HL-60 (cell line): ENCODE measurements at regions not wholly inside any gene's neighbourhood (a gene's known extent, or its start where the extent isn't known, plus 50 kb on each side); places are given as distances from the start of the nearest gene placed in this dataset.
A peak's percentile ranks its signal among the peaks of the same experiment; 100 is the strongest.
"Not testable (repeated sequence)": the region's sequence is repeated elsewhere in the genome, so short reads cannot be mapped to it uniquely, and the experiment has no call there.

Source experiments
- DNase-seq, 2 experiments: peaks; one replicate each; pipeline ENCODE4 v3.0.0-alpha.2; 2010 to 2020; ENCODE audit warnings: low read depth in 1 of 2, low spot score in 1 of 2
- H3K27ac ChIP-seq: fragments of 250-450 bp; sonication (Bioruptor Pico); replicated peaks from 2 replicates; pipeline ENCODE4 v1.5.1; 2020; ENCODE audit warnings: mild to moderate bottlenecking, moderate library complexity
- H3K27me3 ChIP-seq: fragments of 250-450 bp; sonication (Bioruptor Pico); 2 replicates; pipeline ENCODE4 v1.5.1; 2021; ENCODE audit warnings: mild to moderate bottlenecking, moderate library complexity; ENCODE audit not compliant: insufficient read depth, poor library complexity, severe bottlenecking
- H3K4me3 ChIP-seq: replicated peaks from 2 replicates; pipeline ENCODE4 v1.5.1; 2011; ENCODE audit warnings: mild to moderate bottlenecking, control low read depth, low read length; ENCODE audit not compliant: insufficient read depth
- CTCF ChIP-seq: IDR thresholded peaks from one replicate; pipeline ENCODE4 v1.5.1; 2011; ENCODE audit warnings: low read length, control low read depth, inconsistent platforms; ENCODE audit not compliant: insufficient read depth
- GABPA ChIP-seq: IDR thresholded peaks from 2 replicates; pipeline ENCODE4 v1.6.1; 2012; ENCODE audit warnings: low read depth
- POLR2AphosphoS5 ChIP-seq: IDR thresholded peaks from 2 replicates; pipeline ENCODE4 v1.6.1; 2012; ENCODE audit warnings: low read depth
- REST ChIP-seq: IDR thresholded peaks from 2 replicates; pipeline ENCODE4 v1.6.1; 2012; ENCODE audit warnings: low read depth; ENCODE audit not compliant: insufficient replicate concordance
- SPI1 ChIP-seq: IDR thresholded peaks from 2 replicates; pipeline ENCODE4 v1.6.1; 2012; ENCODE audit warnings: low read depth, mild to moderate bottlenecking, borderline replicate concordance

- H3K27me3 ChIP-seq, result no peaks in the 10 kb centered on the region
- TF ChIP-seq SPI1 (no peak), GABPA (no peak), REST (no peak), CTCF (no peak), POLR2AphosphoS5 (no peak)
- DNase-seq, result no peak
- no peak overlapping the region for H3K27ac ChIP-seq
- H3K4me3 ChIP-seq, result no peak overlapping the region
Observed at GRCh38 chr7:35865287-35865686, 64.4 kb downstream of the SEPTIN7 start.

- Histone ChIP-seq H3K27ac (no peak overlapping the region), H3K27me3 (no peaks in the 10 kb centered on the region), H3K4me3 (no peak overlapping the region)
- no peak for TF ChIP-seq SPI1
- no peak for TF ChIP-seq GABPA
- TF ChIP-seq REST, result no peak
- TF ChIP-seq CTCF, result no peak
- TF ChIP-seq POLR2AphosphoS5, result no peak
- DNase-seq, result no peak
Observed at GRCh38 chr7:35866186-35866585, 65.3 kb downstream of the SEPTIN7 start.

GRCh38 chr7:35869117-35869516 lies 68.3 kb downstream of the SEPTIN7 start:
- not testable (repeated sequence) for H3K27me3 ChIP-seq, H3K27ac ChIP-seq, H3K4me3 ChIP-seq, DNase-seq
- peak; percentile 67; the same call in 1 of the 2 replicates for TF ChIP-seq SPI1

GRCh38 chr7:35869810-35870209 lies 69.0 kb downstream of the SEPTIN7 start:
- no peak for DNase-seq
- TF ChIP-seq POLR2AphosphoS5 (no peak), CTCF (no peak), SPI1 (no peak), GABPA (no peak), REST (no peak)
- Histone ChIP-seq H3K27ac (no peak overlapping the region), H3K4me3 (no peak overlapping the region), H3K27me3 (no peaks in the 10 kb centered on the region)
